ENCODE measurements at regions not wholly inside any gene's neighbourhood (a gene's known extent, or its start where the extent isn't known, plus 50 kb on each side); places are given as distances from the start of the nearest gene placed in this dataset.

DNA sequence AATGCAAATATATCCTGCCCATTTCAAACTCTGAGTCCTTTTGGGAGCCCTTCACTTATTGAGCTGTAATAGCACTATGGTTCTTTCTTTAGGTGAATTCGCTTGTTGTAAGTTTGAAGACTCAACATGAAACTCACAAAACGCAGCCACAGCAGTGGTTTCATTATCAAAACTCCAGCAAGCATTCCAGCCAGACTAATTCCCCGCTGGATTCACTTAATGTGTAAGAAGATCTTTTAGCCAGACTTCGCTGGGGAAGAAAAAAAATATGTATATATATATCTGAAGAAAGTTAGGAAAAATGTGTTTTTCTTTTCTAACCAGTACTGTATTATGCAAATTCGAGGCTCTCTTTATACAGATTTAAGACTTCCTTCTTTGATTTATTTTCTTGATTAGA, 241.1 kb downstream of the WNT5A start:
- ATAC-seq, result no peak
- no peak overlapping the region for H3K4me3 ChIP-seq

DNA sequence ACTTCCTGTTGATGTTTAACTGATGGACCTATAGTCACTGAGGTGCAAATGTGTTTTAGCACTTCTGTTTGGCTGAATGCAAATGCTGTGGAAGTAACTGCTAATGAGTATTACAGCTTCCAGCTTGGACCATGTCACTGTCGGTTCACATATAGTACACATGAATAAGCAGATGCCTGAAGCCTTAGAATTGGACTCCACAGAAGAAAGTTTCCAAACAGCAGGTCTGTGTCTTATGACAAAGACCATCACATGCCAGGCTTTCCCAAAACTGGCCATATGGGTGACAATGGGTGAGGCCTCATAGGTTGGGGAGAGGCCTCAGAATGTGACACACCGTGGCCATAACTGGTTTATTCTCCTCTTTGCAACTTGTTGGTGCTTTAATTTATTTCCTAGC, 241.8 kb downstream of the WNT5A start:
- intact Hi-C loops (cut with DNase I), result no loop called here
- TF ChIP-seq, protein P1, sequence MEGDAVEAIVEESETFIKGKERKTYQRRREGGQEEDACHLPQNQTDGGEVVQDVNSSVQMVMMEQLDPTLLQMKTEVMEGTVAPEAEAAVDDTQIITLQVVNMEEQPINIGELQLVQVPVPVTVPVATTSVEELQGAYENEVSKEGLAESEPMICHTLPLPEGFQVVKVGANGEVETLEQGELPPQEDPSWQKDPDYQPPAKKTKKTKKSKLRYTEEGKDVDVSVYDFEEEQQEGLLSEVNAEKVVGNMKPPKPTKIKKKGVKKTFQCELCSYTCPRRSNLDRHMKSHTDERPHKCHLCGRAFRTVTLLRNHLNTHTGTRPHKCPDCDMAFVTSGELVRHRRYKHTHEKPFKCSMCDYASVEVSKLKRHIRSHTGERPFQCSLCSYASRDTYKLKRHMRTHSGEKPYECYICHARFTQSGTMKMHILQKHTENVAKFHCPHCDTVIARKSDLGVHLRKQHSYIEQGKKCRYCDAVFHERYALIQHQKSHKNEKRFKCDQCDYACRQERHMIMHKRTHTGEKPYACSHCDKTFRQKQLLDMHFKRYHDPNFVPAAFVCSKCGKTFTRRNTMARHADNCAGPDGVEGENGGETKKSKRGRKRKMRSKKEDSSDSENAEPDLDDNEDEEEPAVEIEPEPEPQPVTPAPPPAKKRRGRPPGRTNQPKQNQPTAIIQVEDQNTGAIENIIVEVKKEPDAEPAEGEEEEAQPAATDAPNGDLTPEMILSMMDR (IDR thresholded peaks at IDR 0.05), result no peak
- ATAC-seq, result no peak

More for the DNA sequence above, 241.1 kb downstream of the WNT5A start:
- intact Hi-C loops (cut with DNase I), result no loop called here
- no peaks in the 10 kb centered on the region for H3K9me3 ChIP-seq
- H3K27me3 ChIP-seq, result no peaks in the 10 kb centered on the region
- H3K4me1 ChIP-seq, result no peaks in the 10 kb centered on the region
- no peak for DNase-seq
- H3K36me3 ChIP-seq, result no peaks in the 10 kb centered on the region
- TF ChIP-seq, protein P1 (IDR thresholded peaks at IDR 0.05), result no peak
- H3K27ac ChIP-seq, result no peak overlapping the region

DNA sequence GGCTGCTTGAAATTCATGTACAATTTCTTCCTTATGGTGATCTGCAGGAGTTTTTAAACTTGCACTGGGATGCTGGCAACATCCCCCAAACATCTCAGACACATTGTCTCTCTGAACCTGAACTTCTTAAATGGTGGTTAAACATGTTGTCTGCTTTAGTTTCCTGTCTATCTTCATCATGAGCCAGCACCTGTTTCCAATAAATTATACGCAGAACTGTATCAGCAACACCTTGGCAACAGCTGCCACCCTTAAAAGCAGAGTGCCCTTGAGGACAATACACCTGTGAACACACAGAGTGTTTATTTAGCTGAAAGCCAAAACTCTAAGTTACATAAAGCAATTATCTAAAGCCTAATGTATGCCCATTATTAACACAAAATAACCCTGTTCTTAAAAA, 242.9 kb downstream of the WNT5A start:
- H3K4me1 ChIP-seq, result no peaks in the 10 kb centered on the region
- no peak overlapping the region for H3K27ac ChIP-seq
- TF ChIP-seq, protein P1 (IDR thresholded peaks at IDR 0.05), result no peak
- H3K27me3 ChIP-seq, result no peaks in the 10 kb centered on the region
- DNase-seq (no peak), ATAC-seq (no peak)
- no peak overlapping the region for H3K4me3 ChIP-seq
- H3K9me3 ChIP-seq, result no peaks in the 10 kb centered on the region
- intact Hi-C loops (cut with DNase I), result no loop called here
- H3K36me3 ChIP-seq, result no peaks in the 10 kb centered on the region

More for the DNA sequence above, 241.8 kb downstream of the WNT5A start:
- Histone ChIP-seq H3K9me3 (no peaks in the 10 kb centered on the region), H3K27ac (no peak overlapping the region), H3K4me3 (no peak overlapping the region), H3K27me3 (no peaks in the 10 kb centered on the region), H3K36me3 (no peaks in the 10 kb centered on the region), H3K4me1 (no peaks in the 10 kb centered on the region)
- DNase-seq, result no peak

- DNase-seq (no peak), ATAC-seq (no peak)
- no peaks in the 10 kb centered on the region for H3K9me3 ChIP-seq
Observed at GRCh38 chr3:55243678-55244077, 243.4 kb downstream of the WNT5A start.

GRCh38 chr3:55242921-55243320, 244.2 kb downstream of the WNT5A start:
- DNase-seq (no peak), ATAC-seq (no peak)
- Histone ChIP-seq H3K27ac (no peak overlapping the region), H3K4me3 (no peak overlapping the region), H3K36me3 (no peaks in the 10 kb centered on the region), H3K9me3 (no peaks in the 10 kb centered on the region), H3K4me1 (no peaks in the 10 kb centered on the region), H3K27me3 (no peaks in the 10 kb centered on the region)
- intact Hi-C loops (cut with DNase I), result no loop called here
- TF ChIP-seq, protein P1 (IDR thresholded peaks at IDR 0.05), result no peak

More at GRCh38 chr3:55243678-55244077, 243.4 kb downstream of the WNT5A start:
- no peak overlapping the region for H3K27ac ChIP-seq
- TF ChIP-seq, protein P1 (IDR thresholded peaks at IDR 0.05), result no peak
- H3K27me3 ChIP-seq, result no peaks in the 10 kb centered on the region
- H3K4me1 ChIP-seq, result no peaks in the 10 kb centered on the region
- intact Hi-C loops (cut with DNase I), result no loop called here
- no peak overlapping the region for H3K4me3 ChIP-seq
- no peaks in the 10 kb centered on the region for H3K36me3 ChIP-seq

- H3K4me1 ChIP-seq, result no peaks in the 10 kb centered on the region
- H3K36me3 ChIP-seq, result no peaks in the 10 kb centered on the region
- H3K27me3 ChIP-seq, result no peaks in the 10 kb centered on the region
- TF ChIP-seq, protein P1 (IDR thresholded peaks at IDR 0.05), result no peak
- intact Hi-C loops (cut with DNase I), result no loop called here
- H3K9me3 ChIP-seq, result no peaks in the 10 kb centered on the region
- ATAC-seq, result no peak
- no peak overlapping the region for H3K27ac ChIP-seq
- H3K4me3 ChIP-seq, result no peak overlapping the region
- no peak for DNase-seq
Observed at GRCh38 chr3:55241098-55241497, 246.0 kb downstream of the WNT5A start.

Data from upper lobe of right lung (tissue), 1 donor.